ENCODE measurements at regions not wholly inside any gene's neighbourhood (a gene's known extent, or its start where the extent isn't known, plus 50 kb on each side); places are given as distances from the start of the nearest gene placed in this dataset.

DNA sequence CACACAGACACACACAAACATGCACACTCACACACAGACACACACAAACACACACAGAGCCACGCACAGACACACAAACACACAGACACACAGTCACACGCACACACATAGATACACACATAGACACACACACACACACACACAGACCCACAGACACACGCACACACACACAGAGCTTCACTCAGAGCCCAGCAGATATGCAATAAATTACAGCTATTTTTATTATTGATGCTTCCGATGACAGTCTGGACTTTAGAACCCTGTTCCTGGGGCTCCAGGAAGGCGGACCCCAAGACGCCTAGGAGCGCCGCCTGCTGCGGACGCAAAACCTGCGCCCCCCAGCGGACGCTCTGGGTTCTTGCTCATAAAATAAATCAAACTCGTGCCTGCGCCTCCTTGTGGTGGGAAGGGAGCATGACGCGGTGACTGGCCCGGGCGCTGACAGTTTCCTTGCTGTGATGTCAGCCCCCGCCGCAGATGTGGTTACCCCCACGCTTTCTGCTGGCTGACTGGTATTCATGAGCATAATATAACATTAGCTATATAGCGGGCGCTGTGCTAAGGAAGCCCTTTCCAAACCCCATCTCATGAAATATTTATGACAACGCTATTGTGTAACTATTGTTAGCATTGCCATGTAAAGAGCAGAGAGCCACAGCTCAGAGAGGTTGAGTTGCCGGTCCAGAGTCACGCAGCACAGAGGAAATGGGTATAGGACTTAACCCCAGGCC is 64.4 kb upstream of the TM9SF2 start:
- DNase-seq (ENCODE audit: low read depth) = peak; percentile 88

DNA sequence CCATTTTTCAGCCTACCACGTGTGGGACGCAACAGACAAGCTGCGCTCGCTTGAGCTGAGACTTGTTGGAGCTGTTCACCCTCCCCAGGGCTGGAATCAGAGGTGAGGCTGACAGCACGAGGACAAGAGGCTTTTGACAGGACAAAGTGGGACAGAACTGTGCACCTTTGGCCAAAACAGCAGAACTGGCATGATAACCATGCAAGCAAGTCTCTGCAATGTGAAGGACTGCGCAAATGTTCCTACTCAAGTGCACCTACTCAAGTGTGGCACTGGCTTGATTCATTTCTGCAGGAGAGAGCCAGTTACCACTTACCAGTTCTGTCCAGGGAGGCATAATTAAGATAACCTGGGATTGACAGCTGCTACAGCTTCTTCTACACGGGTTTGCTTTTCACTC is 62.2 kb upstream of the TM9SF2 start:
- no peak for DNase-seq (ENCODE audit: low read depth)

DNA sequence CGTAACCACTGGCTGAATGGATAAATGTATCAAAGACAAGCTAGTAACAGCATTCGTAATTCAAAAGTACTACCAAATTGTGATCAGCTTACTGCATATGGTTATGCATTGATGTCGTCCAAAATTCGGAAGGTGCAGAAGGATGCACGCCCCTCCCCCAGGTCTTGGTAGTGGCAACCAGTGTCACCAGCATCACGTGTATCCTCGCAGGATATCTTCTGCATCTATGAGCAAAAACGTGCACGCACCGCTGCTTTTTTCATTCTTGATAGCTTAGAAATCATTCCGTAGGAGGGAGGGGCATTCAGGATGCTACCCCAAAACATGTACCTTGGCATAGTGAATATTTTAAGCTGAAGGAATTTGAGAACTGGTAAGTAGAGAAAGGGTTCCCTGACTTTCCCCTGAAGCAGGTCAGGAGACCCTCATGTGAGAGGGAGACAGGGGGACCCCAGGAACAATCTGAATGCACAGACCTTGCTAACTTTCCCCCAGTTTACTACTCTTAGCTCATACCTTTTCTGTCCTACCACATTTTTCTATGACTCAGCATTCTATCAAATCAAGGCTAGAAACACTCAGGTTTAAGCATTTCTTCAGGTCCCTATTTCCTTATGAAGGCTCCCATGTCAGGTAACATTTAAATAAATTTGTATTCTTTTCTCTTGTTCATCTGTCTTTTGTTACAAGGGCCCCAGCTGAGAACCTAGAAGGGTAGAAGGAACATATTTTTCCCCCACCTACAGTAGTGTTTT is 61.2 kb upstream of the TM9SF2 start:
- no peak for DNase-seq (ENCODE audit: low read depth)

DNA sequence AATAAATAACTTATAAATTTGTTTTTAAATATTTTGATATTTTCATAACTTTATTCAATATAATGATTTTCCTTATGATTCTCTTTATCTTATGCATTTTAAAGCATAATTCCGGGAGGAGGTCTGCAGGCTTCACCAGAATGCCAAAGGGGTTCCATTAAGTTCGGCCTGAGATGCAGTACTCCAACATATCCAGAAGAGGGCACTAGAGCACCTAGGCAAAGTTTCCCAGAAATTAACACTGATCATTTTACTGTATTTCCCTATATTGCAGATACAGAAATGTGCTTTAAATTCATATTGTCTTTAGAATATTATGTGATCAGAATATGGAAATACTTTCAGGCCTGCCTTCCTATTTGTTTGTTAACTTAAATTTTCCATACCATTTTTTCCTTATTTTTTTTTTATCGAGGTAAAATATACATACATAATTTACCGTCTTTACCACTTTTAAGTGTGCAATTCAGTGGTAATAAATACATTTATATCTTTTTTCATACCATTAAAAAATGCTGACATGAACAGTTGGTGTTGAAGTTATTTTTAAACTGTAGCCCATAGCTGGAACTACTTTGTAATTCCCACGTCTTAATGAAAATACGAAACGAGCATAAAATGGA is 58.9 kb upstream of the TM9SF2 start:
- DNase-seq (ENCODE audit: low read depth) = peak; percentile 61

DNA sequence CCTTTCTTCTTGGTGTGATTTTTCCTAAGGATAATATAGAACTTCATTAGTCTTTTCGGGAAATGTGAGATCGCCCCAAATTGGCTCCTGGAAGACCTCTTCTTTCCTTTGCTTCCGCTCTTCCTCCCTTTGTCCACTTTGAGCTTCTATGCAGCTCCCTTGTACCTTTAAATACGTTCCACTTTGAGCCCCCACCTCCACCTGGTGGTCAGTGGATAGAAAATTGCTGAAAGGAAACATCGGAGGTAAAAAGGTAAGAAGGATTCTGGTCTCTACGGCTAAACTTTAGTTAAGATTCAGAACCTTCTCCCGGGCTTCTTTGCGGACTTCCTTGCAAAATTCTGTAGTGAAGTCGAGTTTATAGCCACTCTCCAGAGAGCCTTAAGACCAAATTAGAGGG is 55.0 kb upstream of the TM9SF2 start:
- no peak for DNase-seq (ENCODE audit: low read depth)

DNA sequence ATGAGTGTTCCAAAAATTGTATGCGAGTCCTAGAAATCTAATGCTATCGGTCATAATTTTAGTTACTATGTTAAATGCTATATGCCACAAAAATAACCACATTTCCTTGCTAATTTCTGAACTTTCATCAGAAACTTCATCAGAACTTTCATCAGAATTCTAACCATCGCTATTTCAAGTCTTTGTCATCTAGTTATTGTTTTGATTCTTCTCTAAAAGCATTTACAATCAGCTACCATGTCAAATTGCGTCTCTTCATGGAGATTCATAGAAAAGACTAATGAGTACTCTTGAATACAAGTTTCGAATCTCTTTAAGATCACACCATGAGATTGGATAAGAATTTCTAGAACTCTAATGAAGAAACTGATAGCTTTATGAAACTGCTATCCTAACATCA is 52.7 kb upstream of the TM9SF2 start:
- no peak for DNase-seq (ENCODE audit: low read depth)

DNA sequence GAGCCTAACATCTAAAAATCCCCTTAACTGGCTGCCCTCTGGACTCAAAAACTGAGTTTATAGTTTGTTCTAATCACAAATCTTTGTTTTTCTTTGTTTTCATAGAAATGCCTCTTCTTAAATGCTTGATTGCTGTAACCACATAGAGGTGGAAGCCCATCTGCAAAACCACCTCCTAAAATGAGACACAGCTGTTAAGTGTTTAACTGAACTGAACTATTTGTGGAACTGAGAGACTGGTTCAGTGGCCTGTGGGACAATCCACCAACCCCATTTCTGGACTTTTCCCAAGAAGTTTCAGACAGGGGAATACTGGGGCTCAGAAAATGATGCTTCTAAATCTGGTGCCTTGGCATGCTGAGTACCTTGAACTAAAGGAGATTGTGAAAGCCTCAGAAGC is 50.9 kb upstream of the TM9SF2 start:
- no peak for DNase-seq (ENCODE audit: low read depth)

Measured in ELR (cell line).